Right forelimb (tissue), 1 donor: ENCODE measurements at regions not wholly inside any gene's neighbourhood (a gene's known extent, or its start where the extent isn't known, plus 50 kb on each side); places are given as distances from the start of the nearest gene placed in this dataset.

ENCODE experiments used
- DNase-seq: peaks from one replicate; pipeline ENCODE4 v3.0.0-alpha.2; 2018

- DNase-seq: no peak
Measured at GRCh38 chr13:53901593-53901992, 873.0 kb downstream of the OLFM4 start.

DNA sequence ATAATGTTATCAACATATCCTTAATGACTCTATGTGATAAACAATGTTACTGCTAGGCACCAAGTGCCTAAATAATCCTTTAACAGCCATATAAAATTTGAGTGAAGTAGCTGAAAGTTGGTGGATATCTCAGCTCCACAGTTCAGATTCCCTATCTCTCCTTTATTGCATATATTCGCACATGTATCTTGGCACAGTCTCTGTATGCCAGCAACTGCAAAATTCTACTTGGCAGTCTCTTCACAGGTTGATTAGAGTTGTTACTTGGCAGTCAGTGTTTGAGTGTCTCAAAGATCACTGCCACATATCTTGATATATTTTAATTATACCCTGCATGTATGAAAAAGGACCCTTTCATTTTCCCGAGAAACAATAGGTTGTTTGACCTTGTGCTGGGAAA is 879.3 kb downstream of the OLFM4 start:
- no peak for DNase-seq

GRCh38 chr13:53920916-53921315 is 892.3 kb downstream of the OLFM4 start:
- no peak for DNase-seq

DNA sequence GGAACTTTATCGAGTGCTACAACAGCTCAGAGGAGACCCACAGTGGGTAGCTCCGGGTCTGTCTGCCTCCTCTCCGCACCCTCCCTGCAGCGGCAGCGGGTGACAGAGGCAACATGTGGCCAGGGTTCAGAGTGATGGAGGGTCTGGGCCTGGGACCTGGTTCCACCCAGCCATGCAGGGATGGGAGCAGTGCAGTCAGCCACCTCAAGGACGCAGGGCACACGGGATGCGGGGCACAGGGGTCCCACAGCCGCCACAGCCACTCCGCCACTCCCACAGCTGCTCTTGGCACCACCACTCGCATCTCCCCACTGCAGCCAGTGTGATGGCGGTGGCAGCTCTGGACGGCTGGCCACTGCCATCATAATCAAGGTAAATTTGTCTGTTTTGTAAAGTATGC is 892.9 kb downstream of the OLFM4 start:
- DNase-seq: no peak

- no peak for DNase-seq
Measured at GRCh38 chr13:53941588-53942190, 913.1 kb downstream of the OLFM4 start.

DNA sequence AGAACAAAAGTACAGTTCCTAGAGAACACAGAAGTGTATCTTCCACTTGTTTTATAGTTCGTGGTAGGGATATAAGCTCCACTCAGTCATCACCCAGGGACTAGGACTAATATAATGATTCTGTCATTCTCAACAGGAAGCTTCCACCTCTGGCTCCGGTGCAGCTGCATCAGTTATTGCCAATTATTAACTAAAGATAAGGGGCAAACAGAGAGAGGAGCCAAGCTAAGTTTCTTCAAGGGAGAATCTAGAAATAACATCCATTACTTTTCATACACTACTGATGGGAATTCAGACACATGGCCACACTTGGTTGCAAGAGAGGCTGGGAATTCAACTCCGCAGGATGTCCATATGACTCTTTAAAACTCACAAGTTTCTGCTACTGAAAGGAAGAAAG is 917.9 kb downstream of the OLFM4 start:
- no peak for DNase-seq

- no peak for DNase-seq
Measured at GRCh38 chr13:53953183-53953582, 924.6 kb downstream of the OLFM4 start.
